ENCODE measurements at regions not wholly inside any gene's neighbourhood (a gene's known extent, or its start where the extent isn't known, plus 50 kb on each side); places are given as distances from the start of the nearest gene placed in this dataset.

- CTCF ChIA-PET: no interaction called here
- POLR2A ChIA-PET: no interaction called here
- no peaks in the 10 kb centered on the region for H3K9me3 Mint-ChIP-seq
- H3K4me1 Mint-ChIP-seq (ENCODE audit: low read depth): no peaks in the 10 kb centered on the region
- H3K36me3 Mint-ChIP-seq (ENCODE audit: low read depth): no peaks in the 10 kb centered on the region
- H3K4me3 Mint-ChIP-seq: no peak overlapping the region
- intact Hi-C loops (cut with micrococcal nuclease): no loop called here
- ATAC-seq: no peak
- no peak for DNase-seq
- H3K27ac Mint-ChIP-seq: no peak overlapping the region
- no peak for TF ChIP-seq CTCF (IDR thresholded peaks at IDR 0.05)
- no peaks in the 10 kb centered on the region for H3K27me3 Mint-ChIP-seq
Observed at GRCh38 chr3:25110642-25111041, 317.4 kb upstream of the RARB start.

GRCh38 chr3:25113891-25114290 lies 314.2 kb upstream of the RARB start:
- no peaks in the 10 kb centered on the region for H3K9me3 Mint-ChIP-seq
- no peaks in the 10 kb centered on the region for H3K27me3 Mint-ChIP-seq
- DNase-seq (no peak), ATAC-seq (no peak)
- ChIA-PET POLR2A (no interaction called here), CTCF (no interaction called here)
- no peak overlapping the region for H3K27ac Mint-ChIP-seq
- TF ChIP-seq CTCF (IDR thresholded peaks at IDR 0.05): no peak
- intact Hi-C loops (cut with micrococcal nuclease): no loop called here
- no peaks in the 10 kb centered on the region for H3K36me3 Mint-ChIP-seq (ENCODE audit: low read depth)
- H3K4me1 Mint-ChIP-seq (ENCODE audit: low read depth): no peaks in the 10 kb centered on the region
- H3K4me3 Mint-ChIP-seq: no peak overlapping the region

GRCh38 chr3:25114532-25114931 lies 313.5 kb upstream of the RARB start:
- ChIA-PET CTCF (interaction anchor here (0.6 kb wide), 1 partner anchor 894 kb away, joined by 3 read pairs; no protein-coding TSS in a partner anchor), POLR2A (no interaction called here)
- intact Hi-C loops (cut with micrococcal nuclease): no loop called here
- Mint-ChIP-seq H3K4me3 (no peak overlapping the region), H3K9me3 (no peaks in the 10 kb centered on the region), H3K27me3 (no peaks in the 10 kb centered on the region), H3K36me3 (ENCODE audit: low read depth) (no peaks in the 10 kb centered on the region), H3K4me1 (ENCODE audit: low read depth) (no peaks in the 10 kb centered on the region), H3K27ac (no peak overlapping the region)
- DNase-seq (no peak), ATAC-seq (no peak)
- no peak for TF ChIP-seq CTCF (IDR thresholded peaks at IDR 0.05)

- Mint-ChIP-seq H3K27ac (no peak overlapping the region), H3K4me3 (no peak overlapping the region), H3K9me3 (no peaks in the 10 kb centered on the region), H3K36me3 (ENCODE audit: low read depth) (no peaks in the 10 kb centered on the region), H3K4me1 (ENCODE audit: low read depth) (no peaks in the 10 kb centered on the region), H3K27me3 (no peaks in the 10 kb centered on the region)
- no peak for TF ChIP-seq CTCF (IDR thresholded peaks at IDR 0.05)
- ChIA-PET POLR2A (no interaction called here), CTCF (no interaction called here)
- ATAC-seq (no peak), DNase-seq (no peak)
- intact Hi-C loops (cut with micrococcal nuclease): no loop called here
Observed at GRCh38 chr3:25117005-25117593, 311.0 kb upstream of the RARB start.

GRCh38 chr3:25119682-25120081 lies 308.4 kb upstream of the RARB start:
- intact Hi-C loops (cut with micrococcal nuclease): no loop called here
- no peaks in the 10 kb centered on the region for H3K27me3 Mint-ChIP-seq
- POLR2A ChIA-PET: no interaction called here
- CTCF ChIA-PET: no interaction called here
- no peaks in the 10 kb centered on the region for H3K4me1 Mint-ChIP-seq (ENCODE audit: low read depth)
- H3K36me3 Mint-ChIP-seq (ENCODE audit: low read depth): no peaks in the 10 kb centered on the region
- DNase-seq (no peak), ATAC-seq (no peak)
- no peak for TF ChIP-seq CTCF (IDR thresholded peaks at IDR 0.05)
- H3K9me3 Mint-ChIP-seq: no peaks in the 10 kb centered on the region
- no peak overlapping the region for H3K4me3 Mint-ChIP-seq
- no peak overlapping the region for H3K27ac Mint-ChIP-seq

Data from activated CD8-positive, alpha-beta T cell treated with anti-CD3 and anti-CD28 coated beads for 36 hours (primary cell).